GM13976 (cell line): ENCODE measurements at regions not wholly inside any gene's neighbourhood (a gene's known extent, or its start where the extent isn't known, plus 50 kb on each side); places are given as distances from the start of the nearest gene placed in this dataset.
"Not testable (repeated sequence)": the region's sequence is repeated elsewhere in the genome, so short reads cannot be mapped to it uniquely, and the experiment has no call there.

Source experiments
- DNase-seq: peaks from one replicate; pipeline ENCODE4 v3.0.0; 2012; ENCODE audit warnings: low spot score
- CTCF ChIP-seq: IDR thresholded peaks from 2 replicates; pipeline ENCODE4 v1.5.1; 2012; ENCODE audit warnings: borderline replicate concordance, mild to moderate bottlenecking; ENCODE audit not compliant: insufficient read depth; ENCODE audit errors: extremely low read depth, missing control alignments, control extremely low read depth
- in situ Hi-C: fragments of 300-500 bp; cut with MboI; formaldehyde crosslinking; loops from one replicate; pipeline ENCODE4 v1.12.0; 2022; ENCODE audit warnings: low sequenced_read_pairs, mixed read lengths, inconsistent platforms; ENCODE audit not compliant: unreplicated experiment

GRCh38 chr2:82740527-82740926, 1718.6 kb downstream of the SUCLG1 start:
- no peak for TF ChIP-seq CTCF
- in situ Hi-C loops, result no loop called here
- no peak for DNase-seq

GRCh38 chr2:82737965-82738364, 1721.1 kb downstream of the SUCLG1 start:
- DNase-seq, in situ Hi-C loops: not testable (repeated sequence)

- no peak for TF ChIP-seq CTCF
- in situ Hi-C loops, result no loop called here
- no peak for DNase-seq
Observed at GRCh38 chr2:82735336-82735735, 1723.7 kb downstream of the SUCLG1 start.

- DNase-seq, result no peak
Observed at GRCh38 chr2:82731824-82732223, 1727.3 kb downstream of the SUCLG1 start.

GRCh38 chr2:82730811-82731210, 1728.3 kb downstream of the SUCLG1 start:
- TF ChIP-seq CTCF, result no peak
- no peak for DNase-seq
- in situ Hi-C loops, result no loop called here

More at GRCh38 chr2:82731824-82732223, 1727.3 kb downstream of the SUCLG1 start:
- TF ChIP-seq CTCF, result no peak
- in situ Hi-C loops, result no loop called here

GRCh38 chr2:82728090-82728489, 1731.0 kb downstream of the SUCLG1 start:
- no peak for DNase-seq
- in situ Hi-C loops, result no loop called here
- no peak for TF ChIP-seq CTCF

GRCh38 chr2:82708681-82709080, 1750.4 kb downstream of the SUCLG1 start:
- TF ChIP-seq CTCF, result no peak
- in situ Hi-C loops, result no loop called here

GRCh38 chr2:82697231-82697630, 1761.8 kb downstream of the SUCLG1 start:
- in situ Hi-C loops, result no loop called here
- DNase-seq, result no peak
- no peak for TF ChIP-seq CTCF

More at GRCh38 chr2:82708681-82709080, 1750.4 kb downstream of the SUCLG1 start:
- no peak for DNase-seq
